IMR-90 (cell line): ENCODE measurements at regions not wholly inside any gene's neighbourhood (a gene's known extent, or its start where the extent isn't known, plus 50 kb on each side); places are given as distances from the start of the nearest gene placed in this dataset.

Experiments
- ATAC-seq: fragments of 200-7000 bp; cut with Tn5 transposase; 2 replicates; pipeline ENCODE4 v1.9.1; 2020; ENCODE audit warnings: low read depth, mild to moderate bottlenecking, moderate library complexity
- BruUV-seq: library from RNA; stranded (reverse); fragments of 400-500 nt; replicated peaks from 2 replicates; lab custom pipeline; 2021; lab: Mats Ljungman, UMichigan
- CTCF ChIA-PET: fragments of 300-600 bp; formaldehyde crosslinking; extraction: SDS; loops from one replicate; lab custom pipeline; 2021; ENCODE audit warnings: antibody characterized with exemption; lab: Yijun Ruan, JAX
- POLR2A ChIA-PET: fragments of 300-600 bp; sonication (Branson Sonifier 250); formaldehyde crosslinking; loops from one replicate; lab custom pipeline; 2022; ENCODE audit warnings: antibody characterized with exemption; ENCODE audit not compliant: unreplicated experiment; lab: Charles Lee
- DNase-seq: peaks from one replicate; pipeline ENCODE4 v3.0.0; 2013
- H2AFZ ChIP-seq: replicated peaks from 2 replicates; pipeline ENCODE3; 2013; ENCODE audit warnings: low read length, mild to moderate bottlenecking; ENCODE audit not compliant: poor library complexity
- H2AK5ac ChIP-seq: 2 replicates; pipeline ENCODE4 v1.6.1; 2013; ENCODE audit warnings: low read depth, low read length, inconsistent platforms
- H2AK9ac ChIP-seq: replicated peaks from 2 replicates; pipeline ENCODE3; 2013; ENCODE audit warnings: mild to moderate bottlenecking, low read depth, low read length, moderate library complexity; ENCODE audit not compliant: poor library complexity
- H2BK120ac ChIP-seq: 2 replicates; pipeline ENCODE4 v1.6.1; 2013; ENCODE audit warnings: low read depth, low read length, inconsistent platforms
- H2BK15ac ChIP-seq: 3 replicates; pipeline ENCODE4 v1.6.1; 2013; ENCODE audit warnings: low read depth, low read length, inconsistent platforms
- H2BK20ac ChIP-seq: 2 replicates; pipeline ENCODE4 v1.6.1; 2013; ENCODE audit warnings: low read depth, mild to moderate bottlenecking, inconsistent platforms, low read length, moderate library complexity
- H2BK5ac ChIP-seq: 2 replicates; pipeline ENCODE4 v1.6.1; 2013; ENCODE audit warnings: mild to moderate bottlenecking, low read depth, low read length, inconsistent platforms; ENCODE audit not compliant: poor library complexity, severe bottlenecking
- H3K14ac ChIP-seq: replicated peaks from 2 replicates; pipeline ENCODE4 v1.6.1; 2013; ENCODE audit warnings: low read depth, low read length, inconsistent platforms
- H3K18ac ChIP-seq: 2 replicates; pipeline ENCODE4 v1.6.1; 2013; ENCODE audit warnings: low read depth, low read length, control low read depth
- H3K23ac ChIP-seq: 2 replicates; pipeline ENCODE4 v1.6.1; 2013; ENCODE audit warnings: low read depth, low read length, inconsistent platforms
- H3K27ac ChIP-seq: 2 replicates; pipeline ENCODE4 v1.5.1; 2013; ENCODE audit warnings: mild to moderate bottlenecking, control low read depth, low read length; ENCODE audit not compliant: insufficient read depth
- H3K27me3 ChIP-seq: 2 replicates; pipeline ENCODE4 v1.6.1; 2013; ENCODE audit warnings: low read length; ENCODE audit not compliant: control insufficient read depth, insufficient read depth
- H3K36me3 ChIP-seq: 2 replicates; pipeline ENCODE4 v1.6.1; 2013; ENCODE audit warnings: low read length, mixed read lengths; ENCODE audit not compliant: control insufficient read depth, insufficient read depth
- H3K4ac ChIP-seq: 2 replicates; pipeline ENCODE4 v1.6.1; 2013; ENCODE audit warnings: low read depth, low read length, inconsistent platforms
- H3K4me1 ChIP-seq: 2 replicates; pipeline ENCODE4 v1.6.1; 2013; ENCODE audit warnings: low read length, mixed read lengths; ENCODE audit not compliant: control insufficient read depth, insufficient read depth
- H3K4me2 ChIP-seq: 2 replicates; pipeline ENCODE4 v1.6.1; 2013; ENCODE audit warnings: low read depth, mild to moderate bottlenecking, control low read depth, low read length, moderate library complexity
- H3K4me3 ChIP-seq: 2 replicates; pipeline ENCODE4 v1.5.1; 2013; ENCODE audit warnings: low read depth, mild to moderate bottlenecking, control low read depth, low read length, moderate library complexity; ENCODE audit not compliant: insufficient read depth
- H3K56ac ChIP-seq: 2 replicates; pipeline ENCODE4 v1.6.1; 2013; ENCODE audit warnings: low read length, inconsistent platforms; ENCODE audit not compliant: insufficient read depth; ENCODE audit errors: extremely low read depth
- H3K79me1 ChIP-seq, 2 experiments: 2 replicates each; pipeline ENCODE4 v1.6.1; 2013; ENCODE audit warnings: low read length in 2 of 2, inconsistent platforms in 1 of 2, low read depth in 1 of 2
- H3K9ac ChIP-seq: 2 replicates; pipeline ENCODE4 v1.6.1; 2013; ENCODE audit warnings: low read depth, low read length, control low read depth
- H3K9me1 ChIP-seq: 2 replicates; pipeline ENCODE4 v1.6.1; 2013; ENCODE audit warnings: low read length, inconsistent platforms; ENCODE audit not compliant: insufficient read depth
- H3K9me3 ChIP-seq: 2 replicates; pipeline ENCODE4 v1.6.1; 2013; ENCODE audit warnings: low read length; ENCODE audit not compliant: control insufficient read depth, insufficient read depth
- H4K20me1 ChIP-seq: 2 replicates; pipeline ENCODE4 v1.6.1; 2013; ENCODE audit warnings: low read length, inconsistent platforms; ENCODE audit not compliant: insufficient read depth
- H4K5ac ChIP-seq: 2 replicates; pipeline ENCODE4 v1.6.1; 2013; ENCODE audit warnings: mild to moderate bottlenecking, low read depth, low read length, control low read depth
- H4K8ac ChIP-seq, 2 experiments: 2 replicates each; pipeline ENCODE4 v1.6.1; 2013; ENCODE audit warnings: low read depth in 2 of 2, low read length in 2 of 2, control low read depth in 1 of 2, inconsistent platforms in 1 of 2
- H4K91ac ChIP-seq: 2 replicates; pipeline ENCODE4 v1.6.1; 2013; ENCODE audit warnings: low read depth, low read length, inconsistent platforms; ENCODE audit not compliant: insufficient read depth
- BHLHE40 ChIP-seq: fragments of 150-350 bp; IDR thresholded peaks from 2 replicates; pipeline ENCODE4 v1.6.1; 2016; ENCODE audit warnings: mild to moderate bottlenecking, low read depth, low read length
- CEBPB ChIP-seq: IDR thresholded peaks from 2 replicates; pipeline ENCODE4 v1.6.1; 2012; ENCODE audit warnings: low read depth, low read length, improper control_type of control experiment
- CHD1 ChIP-seq: IDR thresholded peaks from 2 replicates; pipeline ENCODE4 v1.6.1; 2012; ENCODE audit warnings: low read depth, low read length, improper control_type of control experiment
- FOS ChIP-seq: fragments of 150-350 bp; IDR thresholded peaks from 2 replicates; pipeline ENCODE4 v1.6.1; 2016; ENCODE audit warnings: low read depth, low read length
- MAFK ChIP-seq: IDR thresholded peaks from 2 replicates; pipeline ENCODE4 v1.6.1; 2012; ENCODE audit warnings: low read depth, low read length, improper control_type of control experiment
- MAZ ChIP-seq: IDR thresholded peaks from 2 replicates; pipeline ENCODE4 v1.6.1; 2012; ENCODE audit warnings: low read depth, mild to moderate bottlenecking, low read length, improper control_type of control experiment, moderate library complexity, borderline replicate concordance
- MXI1 ChIP-seq: IDR thresholded peaks from 2 replicates; pipeline ENCODE4 v1.6.1; 2012; ENCODE audit warnings: low read depth, mild to moderate bottlenecking, low read length, moderate library complexity, borderline replicate concordance
- NFE2L2 ChIP-seq: fragments of 150-350 bp; IDR thresholded peaks from 2 replicates; pipeline ENCODE4 v1.6.1; 2016; ENCODE audit warnings: low read depth, mild to moderate bottlenecking, low read length
- POLR2A ChIP-seq: IDR thresholded peaks from 2 replicates; pipeline ENCODE4 v1.6.1; 2012; ENCODE audit warnings: mild to moderate bottlenecking, low read depth, low read length
- RCOR1 ChIP-seq: IDR thresholded peaks from 2 replicates; pipeline ENCODE4 v1.6.1; 2012; ENCODE audit warnings: mild to moderate bottlenecking, low read length, improper control_type of control experiment; ENCODE audit not compliant: insufficient replicate concordance
- RFX5 ChIP-seq: IDR thresholded peaks from 2 replicates; pipeline ENCODE4 v1.8.0; 2012; ENCODE audit warnings: low read depth, mild to moderate bottlenecking, low read length, moderate library complexity
- SMC3 ChIP-seq: fragments of 150-350 bp; IDR thresholded peaks from 2 replicates; pipeline ENCODE4 v1.6.1; 2016; ENCODE audit warnings: low read depth, mild to moderate bottlenecking, antibody characterized with exemption, low read length, moderate library complexity
- WGBS, 2 experiments: methylation state at CpG; one replicate each; pipeline versions ENCODE4 v1.1.5 to v1.1.7; 2013; ENCODE audit warnings: missing lambda C conversion rate in 2 of 2; ENCODE audit not compliant: insufficient read length in 1 of 2; ENCODE audit errors: extremely low coverage in 2 of 2; 5-methylcytosine and 5-hydroxymethylcytosine counted together
- dilution Hi-C: fragments of 300-500 bp; cut with HindIII; formaldehyde crosslinking; loops from one replicate; pipeline ENCODE4 v1.14.3; 2018; ENCODE audit warnings: low sequenced_read_pairs; ENCODE audit not compliant: unreplicated experiment
- in situ Hi-C: fragments of 300-500 bp; cut with MboI; formaldehyde crosslinking; loops from 3 replicates; pipeline ENCODE4 v1.14.3; 2019; ENCODE audit warnings: low sequenced_read_pairs, inconsistent platforms, mixed read lengths
- intact Hi-C: fragments of 100-400 bp; cut with micrococcal nuclease; formaldehyde crosslinking; loops from 2 replicates; pipeline ENCODE4 v1.10.0; 2022
- TF ChIP-seq, protein P1 (sequence below): fragments of 150-350 bp; IDR thresholded peaks from 2 replicates; pipeline ENCODE4 v1.6.1; 2017; ENCODE audit warnings: mild to moderate bottlenecking, antibody characterized with exemption, low read length, low read depth
- TF ChIP-seq, protein P2 (sequence below): fragments of 150-350 bp; IDR thresholded peaks from 2 replicates; pipeline ENCODE4 v1.6.1; 2016; ENCODE audit warnings: low read depth, mild to moderate bottlenecking, low read length, moderate library complexity, borderline replicate concordance
- TF ChIP-seq, protein P3 (sequence below): conservative IDR thresholded peaks from 2 replicates; pipeline ENCODE4 v1.5.1; 2012; ENCODE audit warnings: mild to moderate bottlenecking, low read depth, low read length, improper control_type of control experiment

DNA sequence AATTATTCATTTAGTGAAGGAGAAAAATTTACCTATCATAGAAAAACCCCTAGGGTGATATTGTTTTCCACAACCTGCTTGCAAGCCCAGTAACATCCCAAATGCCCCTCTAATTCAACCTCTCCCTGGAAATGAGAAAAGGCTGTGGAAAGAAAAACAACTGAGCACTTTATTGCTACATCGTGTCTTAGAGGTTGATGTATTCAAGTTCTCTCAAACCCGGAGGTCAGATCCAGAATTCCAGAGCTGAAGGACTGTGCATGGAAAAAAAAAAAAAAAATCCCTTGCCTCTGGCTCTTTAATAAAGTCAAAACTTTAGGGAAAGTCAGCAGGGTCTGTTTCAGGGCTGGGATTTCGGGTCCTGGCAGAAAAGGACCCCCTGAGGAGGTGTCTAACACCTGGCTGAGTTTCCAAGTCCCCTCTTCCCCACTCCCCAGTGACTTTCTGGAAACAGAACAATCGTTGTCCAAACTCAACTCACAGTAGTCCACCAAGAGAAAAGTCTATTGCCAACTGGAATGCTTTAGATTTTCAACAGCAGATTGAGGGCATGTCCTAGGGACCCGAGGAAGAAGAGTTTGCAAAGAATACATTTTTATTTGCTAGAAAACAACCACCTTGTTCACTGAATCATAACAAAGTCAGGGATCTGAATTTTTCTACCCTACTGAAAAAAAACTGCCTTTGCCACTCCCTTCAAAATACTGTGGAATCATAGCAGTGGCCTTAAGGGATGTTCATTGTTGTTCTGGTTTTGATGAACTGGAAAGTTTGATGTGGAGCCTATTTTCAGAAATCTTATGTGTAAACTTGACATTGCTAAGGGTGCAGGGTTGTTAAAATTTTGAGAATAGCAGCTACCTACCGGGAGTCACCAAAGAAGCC is 207.5 kb upstream of the ADAMTS9 start:
- Histone ChIP-seq H2BK5ac (no peak overlapping the region), H3K18ac (no peak overlapping the region), H3K9ac (no peak overlapping the region), H3K4ac (no peak overlapping the region), H2AK9ac (no peak overlapping the region), H3K14ac (no peak overlapping the region), H2BK20ac (no peak overlapping the region), H3K27me3 (no peaks in the 10 kb centered on the region), H3K36me3 (no peaks in the 10 kb centered on the region), H4K8ac (no peak overlapping the region), H3K9me3 (no peaks in the 10 kb centered on the region), H2AK5ac (no peak overlapping the region), H3K9me1 (no peaks in the 10 kb centered on the region), H3K27ac (no peak overlapping the region), H4K5ac (no peak overlapping the region), H3K4me3 (no peak overlapping the region), H2BK120ac (no peak overlapping the region), H4K91ac (no peak overlapping the region), H4K20me1 (no peaks in the 10 kb centered on the region), H3K23ac (no peak overlapping the region), H2BK15ac (no peak overlapping the region), H3K56ac (no peak overlapping the region), H3K4me2 (no peak overlapping the region), H3K4me1 (peaks cover 3% of the 10 kb centered on the region), H3K79me1 (no peaks in the 10 kb centered on the region), H2AFZ (no peak overlapping the region)
- 60% methylated on average over 1 of the region's 6 CpGs; no CpG with 5 or more reads in 1 of the 2 experiments for WGBS, 2 experiments
- intact Hi-C loops: no loop called here
- CTCF ChIA-PET: interaction anchor here (0.6 kb wide), 1 partner anchor 35 kb away, joined by 3 read pairs; no protein-coding TSS in a partner anchor
- dilution Hi-C loops: no loop called here
- no peak for ATAC-seq
- no TSS peak for BruUV-seq
- POLR2A ChIA-PET: no interaction called here
- in situ Hi-C loops: no loop called here
- DNase-seq: no peak
- no peak for TF ChIP-seq RCOR1
- no peak for TF ChIP-seq MXI1
- TF ChIP-seq FOS: no peak
- TF ChIP-seq, protein P1, sequence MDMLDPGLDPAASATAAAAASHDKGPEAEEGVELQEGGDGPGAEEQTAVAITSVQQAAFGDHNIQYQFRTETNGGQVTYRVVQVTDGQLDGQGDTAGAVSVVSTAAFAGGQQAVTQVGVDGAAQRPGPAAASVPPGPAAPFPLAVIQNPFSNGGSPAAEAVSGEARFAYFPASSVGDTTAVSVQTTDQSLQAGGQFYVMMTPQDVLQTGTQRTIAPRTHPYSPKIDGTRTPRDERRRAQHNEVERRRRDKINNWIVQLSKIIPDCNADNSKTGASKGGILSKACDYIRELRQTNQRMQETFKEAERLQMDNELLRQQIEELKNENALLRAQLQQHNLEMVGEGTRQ: no peak
- TF ChIP-seq CEBPB: no peak
- no peak for TF ChIP-seq RFX5
- no peak for TF ChIP-seq NFE2L2
- TF ChIP-seq MAFK: no peak
- no peak for TF ChIP-seq POLR2A
- TF ChIP-seq BHLHE40: no peak
- no peak for TF ChIP-seq SMC3
- TF ChIP-seq, protein P2, sequence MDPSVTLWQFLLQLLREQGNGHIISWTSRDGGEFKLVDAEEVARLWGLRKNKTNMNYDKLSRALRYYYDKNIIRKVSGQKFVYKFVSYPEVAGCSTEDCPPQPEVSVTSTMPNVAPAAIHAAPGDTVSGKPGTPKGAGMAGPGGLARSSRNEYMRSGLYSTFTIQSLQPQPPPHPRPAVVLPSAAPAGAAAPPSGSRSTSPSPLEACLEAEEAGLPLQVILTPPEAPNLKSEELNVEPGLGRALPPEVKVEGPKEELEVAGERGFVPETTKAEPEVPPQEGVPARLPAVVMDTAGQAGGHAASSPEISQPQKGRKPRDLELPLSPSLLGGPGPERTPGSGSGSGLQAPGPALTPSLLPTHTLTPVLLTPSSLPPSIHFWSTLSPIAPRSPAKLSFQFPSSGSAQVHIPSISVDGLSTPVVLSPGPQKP: no peak
- TF ChIP-seq MAZ: no peak
- TF ChIP-seq CHD1: no peak
- TF ChIP-seq, protein P3, sequence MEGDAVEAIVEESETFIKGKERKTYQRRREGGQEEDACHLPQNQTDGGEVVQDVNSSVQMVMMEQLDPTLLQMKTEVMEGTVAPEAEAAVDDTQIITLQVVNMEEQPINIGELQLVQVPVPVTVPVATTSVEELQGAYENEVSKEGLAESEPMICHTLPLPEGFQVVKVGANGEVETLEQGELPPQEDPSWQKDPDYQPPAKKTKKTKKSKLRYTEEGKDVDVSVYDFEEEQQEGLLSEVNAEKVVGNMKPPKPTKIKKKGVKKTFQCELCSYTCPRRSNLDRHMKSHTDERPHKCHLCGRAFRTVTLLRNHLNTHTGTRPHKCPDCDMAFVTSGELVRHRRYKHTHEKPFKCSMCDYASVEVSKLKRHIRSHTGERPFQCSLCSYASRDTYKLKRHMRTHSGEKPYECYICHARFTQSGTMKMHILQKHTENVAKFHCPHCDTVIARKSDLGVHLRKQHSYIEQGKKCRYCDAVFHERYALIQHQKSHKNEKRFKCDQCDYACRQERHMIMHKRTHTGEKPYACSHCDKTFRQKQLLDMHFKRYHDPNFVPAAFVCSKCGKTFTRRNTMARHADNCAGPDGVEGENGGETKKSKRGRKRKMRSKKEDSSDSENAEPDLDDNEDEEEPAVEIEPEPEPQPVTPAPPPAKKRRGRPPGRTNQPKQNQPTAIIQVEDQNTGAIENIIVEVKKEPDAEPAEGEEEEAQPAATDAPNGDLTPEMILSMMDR: no peak
